ENCODE measurements at regions not wholly inside any gene's neighbourhood (a gene's known extent, or its start where the extent isn't known, plus 50 kb on each side); places are given as distances from the start of the nearest gene placed in this dataset.

DNA sequence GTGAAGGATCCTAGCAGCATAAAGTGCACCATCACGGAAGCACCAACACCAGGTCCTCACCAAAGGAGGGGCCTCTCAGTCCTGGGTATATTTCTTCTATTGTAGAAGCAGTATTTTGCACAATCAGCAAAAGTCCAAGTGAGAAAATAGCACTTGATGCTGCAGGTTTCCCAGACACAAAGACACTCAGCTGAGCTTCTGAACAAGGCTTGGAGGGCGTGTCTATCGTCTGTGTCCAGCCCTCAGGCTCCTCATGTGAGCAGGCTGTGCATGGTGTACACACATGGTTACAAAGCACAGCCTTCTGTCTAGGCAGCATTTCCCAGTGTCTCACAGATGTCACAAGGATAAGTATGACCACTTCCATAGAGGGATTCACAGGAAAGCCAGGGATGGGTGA is 98.3 kb upstream of the SPATA12 start:
- TF ChIP-seq, protein P1, sequence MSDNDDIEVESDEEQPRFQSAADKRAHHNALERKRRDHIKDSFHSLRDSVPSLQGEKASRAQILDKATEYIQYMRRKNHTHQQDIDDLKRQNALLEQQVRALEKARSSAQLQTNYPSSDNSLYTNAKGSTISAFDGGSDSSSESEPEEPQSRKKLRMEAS (IDR thresholded peaks at IDR 0.05; ENCODE audit: low read depth, low read length): no peak
- TF ChIP-seq, protein P2, sequence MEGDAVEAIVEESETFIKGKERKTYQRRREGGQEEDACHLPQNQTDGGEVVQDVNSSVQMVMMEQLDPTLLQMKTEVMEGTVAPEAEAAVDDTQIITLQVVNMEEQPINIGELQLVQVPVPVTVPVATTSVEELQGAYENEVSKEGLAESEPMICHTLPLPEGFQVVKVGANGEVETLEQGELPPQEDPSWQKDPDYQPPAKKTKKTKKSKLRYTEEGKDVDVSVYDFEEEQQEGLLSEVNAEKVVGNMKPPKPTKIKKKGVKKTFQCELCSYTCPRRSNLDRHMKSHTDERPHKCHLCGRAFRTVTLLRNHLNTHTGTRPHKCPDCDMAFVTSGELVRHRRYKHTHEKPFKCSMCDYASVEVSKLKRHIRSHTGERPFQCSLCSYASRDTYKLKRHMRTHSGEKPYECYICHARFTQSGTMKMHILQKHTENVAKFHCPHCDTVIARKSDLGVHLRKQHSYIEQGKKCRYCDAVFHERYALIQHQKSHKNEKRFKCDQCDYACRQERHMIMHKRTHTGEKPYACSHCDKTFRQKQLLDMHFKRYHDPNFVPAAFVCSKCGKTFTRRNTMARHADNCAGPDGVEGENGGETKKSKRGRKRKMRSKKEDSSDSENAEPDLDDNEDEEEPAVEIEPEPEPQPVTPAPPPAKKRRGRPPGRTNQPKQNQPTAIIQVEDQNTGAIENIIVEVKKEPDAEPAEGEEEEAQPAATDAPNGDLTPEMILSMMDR (IDR thresholded peaks at IDR 0.05; ENCODE audit: low read depth, low read length): no peak
- no peak for TF ChIP-seq POLR2A (IDR thresholded peaks at IDR 0.05; ENCODE audit: extremely low read depth, insufficient read length)
- no peak for TF ChIP-seq MYC (IDR thresholded peaks at IDR 0.05; ENCODE audit: low read depth, low read length)

All from NB4 (cell line).